ENCODE measurements at regions not wholly inside any gene's neighbourhood (a gene's known extent, or its start where the extent isn't known, plus 50 kb on each side); places are given as distances from the start of the nearest gene placed in this dataset.

GRCh38 chr11:60633645-60634044 lies 65.8 kb upstream of the MS4A8 start:
- CTCF ChIA-PET, result no interaction called here
- no peak overlapping the region for H3K27ac Mint-ChIP-seq (ENCODE audit: unreplicated experiment)

DNA sequence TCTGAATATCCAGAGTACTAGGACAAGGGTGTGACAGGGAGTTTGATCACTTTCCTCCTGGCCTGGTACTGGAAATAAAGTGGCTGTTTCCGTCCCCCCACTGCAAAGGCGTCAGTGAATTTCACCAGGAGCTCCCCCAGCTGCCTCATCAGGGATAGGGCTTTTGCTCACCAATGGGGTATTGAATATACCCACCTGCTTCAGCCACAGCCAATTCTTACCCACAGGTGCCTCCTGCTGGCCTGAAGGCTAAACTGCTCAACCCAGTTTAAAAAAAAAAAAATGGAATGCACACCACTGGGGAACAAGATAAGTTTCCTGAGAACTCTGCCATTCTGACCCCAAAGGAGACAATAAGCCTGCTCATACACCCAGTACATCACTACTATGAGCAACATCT lies 65.3 kb upstream of the MS4A8 start:
- POLR2A ChIA-PET, result no interaction called here
- intact Hi-C loops (cut with micrococcal nuclease; ENCODE audit: unreplicated experiment), result no loop called here

More at GRCh38 chr11:60633645-60634044, 65.8 kb upstream of the MS4A8 start:
- DNase-seq, result no peak
- no peaks in the 10 kb centered on the region for H3K4me1 Mint-ChIP-seq (ENCODE audit: low read depth, unreplicated experiment)
- H3K9me3 ChIP-seq, result peaks cover 4% of the 10 kb centered on the region; the same call in 1 of the 2 replicates
- H3K4me3 Mint-ChIP-seq (ENCODE audit: unreplicated experiment), result no peak overlapping the region
- no peaks in the 10 kb centered on the region for H3K27me3 ChIP-seq (replicated peaks; ENCODE audit: control insufficient read depth, insufficient read depth, low read length)
- no peaks in the 10 kb centered on the region for H3K36me3 Mint-ChIP-seq (ENCODE audit: insufficient read depth, unreplicated experiment)
- BruUV-seq (replicated peaks), result no TSS peak
- POLR2A ChIA-PET, result interaction anchor here (0.5 kb wide), 1 partner anchor 1032 kb away, joined by 3 read pairs; no protein-coding TSS in a partner anchor
- peaks cover 10% of the 10 kb centered on the region for H3K9me3 Mint-ChIP-seq (ENCODE audit: unreplicated experiment)
- H3K4me3 ChIP-seq (ENCODE audit: low read depth, low read length), result no peak overlapping the region
- peaks cover 7% of the 10 kb centered on the region for H3K27me3 Mint-ChIP-seq (ENCODE audit: insufficient read depth, unreplicated experiment)
- intact Hi-C loops (cut with micrococcal nuclease; ENCODE audit: unreplicated experiment), result no loop called here
- TF ChIP-seq, protein P1, sequence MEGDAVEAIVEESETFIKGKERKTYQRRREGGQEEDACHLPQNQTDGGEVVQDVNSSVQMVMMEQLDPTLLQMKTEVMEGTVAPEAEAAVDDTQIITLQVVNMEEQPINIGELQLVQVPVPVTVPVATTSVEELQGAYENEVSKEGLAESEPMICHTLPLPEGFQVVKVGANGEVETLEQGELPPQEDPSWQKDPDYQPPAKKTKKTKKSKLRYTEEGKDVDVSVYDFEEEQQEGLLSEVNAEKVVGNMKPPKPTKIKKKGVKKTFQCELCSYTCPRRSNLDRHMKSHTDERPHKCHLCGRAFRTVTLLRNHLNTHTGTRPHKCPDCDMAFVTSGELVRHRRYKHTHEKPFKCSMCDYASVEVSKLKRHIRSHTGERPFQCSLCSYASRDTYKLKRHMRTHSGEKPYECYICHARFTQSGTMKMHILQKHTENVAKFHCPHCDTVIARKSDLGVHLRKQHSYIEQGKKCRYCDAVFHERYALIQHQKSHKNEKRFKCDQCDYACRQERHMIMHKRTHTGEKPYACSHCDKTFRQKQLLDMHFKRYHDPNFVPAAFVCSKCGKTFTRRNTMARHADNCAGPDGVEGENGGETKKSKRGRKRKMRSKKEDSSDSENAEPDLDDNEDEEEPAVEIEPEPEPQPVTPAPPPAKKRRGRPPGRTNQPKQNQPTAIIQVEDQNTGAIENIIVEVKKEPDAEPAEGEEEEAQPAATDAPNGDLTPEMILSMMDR (IDR thresholded peaks at IDR 0.05; ENCODE audit: insufficient read depth in 1 of 2, low read depth in 1 of 2, low read length in 1 of 2, severe bottlenecking in 1 of 2, unreplicated experiment in 1 of 2), result no peak
- H3K36me3 ChIP-seq (ENCODE audit: control insufficient read depth, insufficient read depth, low read length), result no peaks in the 10 kb centered on the region
- H3K4me1 ChIP-seq, result no peaks in the 10 kb centered on the region

DNA sequence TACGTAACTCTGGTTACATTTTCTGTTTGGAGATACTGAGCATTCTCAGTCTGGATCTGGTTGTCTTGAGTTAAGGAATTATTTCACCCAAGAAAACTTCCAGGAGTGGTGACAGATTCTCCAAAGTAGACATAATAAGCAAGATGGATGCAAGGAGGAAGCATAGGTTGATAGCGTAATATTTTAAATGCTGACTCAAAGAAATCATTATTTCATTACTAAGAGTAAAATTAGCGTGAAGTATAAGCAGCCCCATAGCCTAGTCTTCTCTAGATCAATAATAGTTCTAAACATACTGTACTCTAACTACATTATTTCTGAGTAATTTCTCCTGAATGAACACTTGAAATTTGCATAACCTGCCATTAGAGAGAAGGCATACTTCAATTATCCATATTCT lies 57.5 kb upstream of the MS4A8 start:
- Mint-ChIP-seq H3K4me3 (ENCODE audit: unreplicated experiment) (no peak overlapping the region), H3K9me3 (ENCODE audit: unreplicated experiment) (peaks cover 5% of the 10 kb centered on the region), H3K27me3 (ENCODE audit: insufficient read depth, unreplicated experiment) (peaks cover 14% of the 10 kb centered on the region), H3K4me1 (ENCODE audit: low read depth, unreplicated experiment) (no peaks in the 10 kb centered on the region), H3K36me3 (ENCODE audit: insufficient read depth, unreplicated experiment) (no peaks in the 10 kb centered on the region), H3K27ac (ENCODE audit: unreplicated experiment) (no peak overlapping the region)
- no peaks in the 10 kb centered on the region for H3K4me1 ChIP-seq
- BruUV-seq (replicated peaks), result no TSS peak
- no peak for DNase-seq
- intact Hi-C loops (cut with micrococcal nuclease; ENCODE audit: unreplicated experiment), result no loop called here
- H3K27me3 ChIP-seq (replicated peaks; ENCODE audit: control insufficient read depth, insufficient read depth, low read length), result no peaks in the 10 kb centered on the region
- ChIA-PET CTCF (no interaction called here), POLR2A (interaction anchor here (0.6 kb wide), 1 partner anchor 1556 kb away, joined by 3 read pairs; no protein-coding TSS in a partner anchor)
- no peak overlapping the region for H3K4me3 ChIP-seq (ENCODE audit: low read depth, low read length)
- 0 out of 2 replicates have a peak, but pooled peaks cover 4% of the 10 kb centered on the region for H3K9me3 ChIP-seq
- no peaks in the 10 kb centered on the region for H3K36me3 ChIP-seq (ENCODE audit: control insufficient read depth, insufficient read depth, low read length)
- TF ChIP-seq, protein P1 (IDR thresholded peaks at IDR 0.05; ENCODE audit: insufficient read depth in 1 of 2, low read depth in 1 of 2, low read length in 1 of 2, severe bottlenecking in 1 of 2, unreplicated experiment in 1 of 2), result no peak

More for the DNA sequence above, 65.3 kb upstream of the MS4A8 start:
- no peaks in the 10 kb centered on the region for H3K36me3 ChIP-seq (ENCODE audit: control insufficient read depth, insufficient read depth, low read length)
- no TSS peak for BruUV-seq (replicated peaks)
- H3K4me3 ChIP-seq (ENCODE audit: low read depth, low read length), result no peak overlapping the region
- peaks cover 4% of the 10 kb centered on the region; the same call in 1 of the 2 replicates for H3K9me3 ChIP-seq
- no peaks in the 10 kb centered on the region for H3K27me3 ChIP-seq (replicated peaks; ENCODE audit: control insufficient read depth, insufficient read depth, low read length)
- TF ChIP-seq, protein P1 (IDR thresholded peaks at IDR 0.05; ENCODE audit: insufficient read depth in 1 of 2, low read depth in 1 of 2, low read length in 1 of 2, severe bottlenecking in 1 of 2, unreplicated experiment in 1 of 2), result peak in 1 of 2 experiments; percentile 41
- Mint-ChIP-seq H3K4me1 (ENCODE audit: low read depth, unreplicated experiment) (no peaks in the 10 kb centered on the region), H3K36me3 (ENCODE audit: insufficient read depth, unreplicated experiment) (no peaks in the 10 kb centered on the region), H3K27ac (ENCODE audit: unreplicated experiment) (no peak overlapping the region), H3K9me3 (ENCODE audit: unreplicated experiment) (peaks cover 10% of the 10 kb centered on the region), H3K4me3 (ENCODE audit: unreplicated experiment) (no peak overlapping the region), H3K27me3 (ENCODE audit: insufficient read depth, unreplicated experiment) (peaks cover 7% of the 10 kb centered on the region)
- CTCF ChIA-PET, result no interaction called here
- no peaks in the 10 kb centered on the region for H3K4me1 ChIP-seq
- DNase-seq, result peak in 1 of 2 experiments; percentile 12

Measured in Caco-2 (cell line).